Liver (tissue), 8 donors: ENCODE measurements at regions not wholly inside any gene's neighbourhood (a gene's known extent, or its start where the extent isn't known, plus 50 kb on each side); places are given as distances from the start of the nearest gene placed in this dataset.

ENCODE experiments used
- DNase-seq: peaks from one replicate; pipeline ENCODE4 v3.0.0-alpha.2; 2017; ENCODE audit warnings: low spot score
- H3K27ac ChIP-seq, 2 donors: one replicate each; pipeline ENCODE4 v1.7.0; 2013; ENCODE audit warnings: inconsistent platforms in 2 of 2, low read length in 2 of 2, control low read depth in 1 of 2, low read depth in 1 of 2, mild to moderate bottlenecking in 1 of 2
- H3K27me3 ChIP-seq, 4 donors: one replicate each; pipeline versions ENCODE4 v1.6.1 to v1.7.0; 2013; ENCODE audit warnings: low read length in 3 of 4, inconsistent platforms in 1 of 4, mild to moderate bottlenecking in 1 of 4, moderate library complexity in 1 of 4; ENCODE audit not compliant: control insufficient read depth in 4 of 4, insufficient read depth in 4 of 4
- H3K36me3 ChIP-seq, 4 donors: one replicate each; pipeline versions ENCODE4 v1.6.1 to v1.7.0; 2013; ENCODE audit warnings: low read length in 3 of 4, mild to moderate bottlenecking in 3 of 4, low read depth in 1 of 4, moderate library complexity in 1 of 4; ENCODE audit not compliant: control insufficient read depth in 4 of 4, insufficient read depth in 3 of 4
- H3K4me1 ChIP-seq, 4 donors: one replicate each; pipeline versions ENCODE4 v1.6.1 to v1.7.0; 2013; ENCODE audit warnings: low read length in 3 of 4, mild to moderate bottlenecking in 3 of 4, moderate library complexity in 1 of 4; ENCODE audit not compliant: control insufficient read depth in 4 of 4, insufficient read depth in 4 of 4
- H3K4me3 ChIP-seq, 3 donors: one replicate each; pipeline versions ENCODE4 v1.6.1 to v1.7.0; 2013; ENCODE audit warnings: low read length in 3 of 3, control low read depth in 1 of 3, low read depth in 1 of 3, mild to moderate bottlenecking in 1 of 3
- H3K9ac ChIP-seq, 2 donors: one replicate each; pipeline ENCODE4 v1.7.0; 2013; ENCODE audit warnings: low read length in 2 of 2, mild to moderate bottlenecking in 2 of 2, moderate library complexity in 2 of 2, control low read depth in 1 of 2, low read depth in 1 of 2
- H3K9me3 ChIP-seq, 4 donors: one replicate each; pipeline versions ENCODE4 v1.6.1 to v1.7.0; 2013; ENCODE audit warnings: low read length in 3 of 4; ENCODE audit not compliant: control insufficient read depth in 4 of 4
- ATF3 ChIP-seq: IDR thresholded peaks from 2 replicates; pipeline ENCODE4 v1.6.1; 2016; ENCODE audit warnings: antibody characterized with exemption
- CTCF ChIP-seq: fragments of 150-350 bp; IDR thresholded peaks from 2 replicates; pipeline ENCODE4 v1.5.1; 2017; ENCODE audit warnings: improper control_type of control experiment, low read depth, low read length; ENCODE audit not compliant: missing input control
- EGR1 ChIP-seq, 2 donors: IDR thresholded peaks; 2 replicates each; pipeline ENCODE4 v1.6.1; 2016 to 2018; ENCODE audit warnings: antibody characterized with exemption in 2 of 2, low read depth in 2 of 2
- FOXA1 ChIP-seq: IDR thresholded peaks from 2 replicates; pipeline ENCODE4 v1.6.1; 2016; ENCODE audit warnings: antibody characterized with exemption
- FOXA2 ChIP-seq: IDR thresholded peaks from 2 replicates; pipeline ENCODE4 v1.6.1; 2016; ENCODE audit warnings: antibody characterized with exemption
- GABPA ChIP-seq, 2 donors: IDR thresholded peaks in 1 of 2; conservative IDR thresholded peaks in 1 of 2; 2 replicates each; pipeline ENCODE4 v1.6.1; 2016; ENCODE audit warnings: antibody characterized with exemption in 2 of 2, mild to moderate bottlenecking in 1 of 2, moderate library complexity in 1 of 2
- HNF4A ChIP-seq, 2 donors: conservative IDR thresholded peaks; 2 replicates each; pipeline ENCODE4 v1.6.1; 2016; ENCODE audit warnings: antibody characterized with exemption in 2 of 2, mild to moderate bottlenecking in 2 of 2
- HNF4G ChIP-seq: IDR thresholded peaks from 2 replicates; pipeline ENCODE4 v1.6.1; 2016; ENCODE audit warnings: antibody characterized with exemption
- JUND ChIP-seq, 2 donors: IDR thresholded peaks; 2 replicates each; pipeline ENCODE4 v1.6.1; 2016; ENCODE audit warnings: antibody characterized with exemption in 2 of 2
- MAX ChIP-seq: IDR thresholded peaks from 2 replicates; pipeline ENCODE4 v1.6.1; 2016; ENCODE audit warnings: antibody characterized with exemption
- NR2F2 ChIP-seq: IDR thresholded peaks from 2 replicates; pipeline ENCODE4 v1.6.1; 2016; ENCODE audit warnings: antibody characterized with exemption
- RAD21 ChIP-seq, 2 donors: IDR thresholded peaks; 2 replicates each; pipeline ENCODE4 v1.6.1; 2016; ENCODE audit warnings: antibody characterized with exemption in 2 of 2, mild to moderate bottlenecking in 2 of 2
- REST ChIP-seq: IDR thresholded peaks from 2 replicates; pipeline ENCODE4 v1.6.1; 2016; ENCODE audit warnings: antibody characterized with exemption, mild to moderate bottlenecking
- RXRA ChIP-seq, 2 donors: IDR thresholded peaks; 2 replicates each; pipeline ENCODE4 v1.6.1; 2017 to 2018; ENCODE audit warnings: antibody characterized with exemption in 2 of 2, mild to moderate bottlenecking in 1 of 2
- SP1 ChIP-seq: IDR thresholded peaks from 2 replicates; pipeline ENCODE4 v1.6.1; 2018; ENCODE audit warnings: antibody characterized with exemption, mild to moderate bottlenecking
- TAF1 ChIP-seq: conservative IDR thresholded peaks from 2 replicates; pipeline ENCODE4 v1.6.1; 2016; ENCODE audit warnings: antibody characterized with exemption, mild to moderate bottlenecking
- YY1 ChIP-seq: IDR thresholded peaks from 2 replicates; pipeline ENCODE4 v1.6.1; 2016; ENCODE audit warnings: antibody characterized with exemption, mild to moderate bottlenecking
- ZBTB33 ChIP-seq: IDR thresholded peaks from 2 replicates; pipeline ENCODE4 v1.6.1; 2016; ENCODE audit warnings: antibody characterized with exemption
- WGBS: extraction: QIAGEN DNeasy Blood & Tissue Kit; methylation state at CpG from one replicate; pipeline ENCODE4 v1.1.7; 2013; 5-methylcytosine and 5-hydroxymethylcytosine counted together
- donor health status: healthy.
- donor health status: healthy.
- donor health status: healthy.
- donor health status: healthy.
- donor health status: healthy.

- H3K9me3 ChIP-seq = no peaks in the 10 kb centered on the region
- peak; percentile 69 for DNase-seq
- no peaks in the 10 kb centered on the region for H3K36me3 ChIP-seq
- H3K4me1 ChIP-seq = peaks cover 0 to 7% (median 3%) of the 10 kb centered on the region in 4 donors
- TF ChIP-seq CTCF = peak; percentile 63
- TF ChIP-seq ATF3 = no peak
- peak; percentile 84 to 91 for TF ChIP-seq RAD21 (IDR thresholded peaks at IDR 0.05)
- 21% methylated on average over 15 of the region's 15 CpGs for WGBS
- H3K9ac ChIP-seq = no peak overlapping the region
- H3K4me3 ChIP-seq = no peak overlapping the region
- no peak overlapping the region for H3K27ac ChIP-seq
- no peaks in the 10 kb centered on the region for H3K27me3 ChIP-seq
Measured at GRCh38 chr17:73710095-73710592, 65.9 kb upstream of the SDK2 start.

- Histone ChIP-seq H3K27me3 (no peaks in the 10 kb centered on the region), H3K36me3 (no peaks in the 10 kb centered on the region), H3K9me3 (no peaks in the 10 kb centered on the region), H3K9ac (no peak overlapping the region), H3K27ac (no peak overlapping the region), H3K4me1 (peaks cover 0 to 7% (median 3%) of the 10 kb centered on the region in 4 donors), H3K4me3 (no peak overlapping the region)
- 72% methylated on average over 5 of the region's 5 CpGs for WGBS
- TF ChIP-seq RXRA (IDR thresholded peaks at IDR 0.05) = no peak
- TF ChIP-seq JUND (IDR thresholded peaks at IDR 0.05) = no peak
- DNase-seq = no peak
Measured at GRCh38 chr17:73711184-73711583, 66.9 kb upstream of the SDK2 start.

- Histone ChIP-seq H3K4me3 (no peak overlapping the region), H3K9ac (no peak overlapping the region), H3K4me1 (peaks cover 0 to 7% (median 3%) of the 10 kb centered on the region in 4 donors), H3K27ac (no peak overlapping the region), H3K9me3 (no peaks in the 10 kb centered on the region), H3K27me3 (no peaks in the 10 kb centered on the region), H3K36me3 (no peaks in the 10 kb centered on the region)
- no peak for TF ChIP-seq FOXA2
- no peak for TF ChIP-seq JUND (IDR thresholded peaks at IDR 0.05)
- TF ChIP-seq RAD21 (IDR thresholded peaks at IDR 0.05) = no peak
- no peak for TF ChIP-seq FOXA1
- TF ChIP-seq HNF4A (conservative IDR thresholded peaks at IDR 0.05) = no peak
- no peak for TF ChIP-seq MAX
- no peak for TF ChIP-seq HNF4G
- TF ChIP-seq SP1 = no peak
- TF ChIP-seq YY1 = no peak
- TF ChIP-seq CTCF = no peak
- no peak for TF ChIP-seq NR2F2
- TF ChIP-seq RXRA (IDR thresholded peaks at IDR 0.05) = no peak
- no peak for TF ChIP-seq EGR1 (IDR thresholded peaks at IDR 0.05; ENCODE audit: low read depth in 2 of 2)
- no peak for TF ChIP-seq ATF3
- TF ChIP-seq REST = no peak
- TF ChIP-seq ZBTB33 = no peak
- TF ChIP-seq TAF1 = no peak
- TF ChIP-seq GABPA (IDR thresholded peaks at IDR 0.05 in 1 of 2, conservative IDR thresholded peaks at IDR 0.05 in 1 of 2) = no peak
- no peak for DNase-seq
- 85% methylated on average over 8 of the region's 8 CpGs for WGBS
Measured at GRCh38 chr17:73711916-73712315, 67.7 kb upstream of the SDK2 start.
